ENCODE measurements at regions not wholly inside any gene's neighbourhood (a gene's known extent, or its start where the extent isn't known, plus 50 kb on each side); places are given as distances from the start of the nearest gene placed in this dataset.
"Not testable (repeated sequence)": the region's sequence is repeated elsewhere in the genome, so short reads cannot be mapped to it uniquely, and the experiment has no call there.

- H3K4me1 Mint-ChIP-seq, result no peaks in the 10 kb centered on the region
- no peak for ATAC-seq
Measured at GRCh38 chr5:115708819-115709477, 83.1 kb upstream of the TMED7 start.

GRCh38 chr5:115703514-115703913 lies 77.7 kb upstream of the TMED7 start:
- H3K4me3 Mint-ChIP-seq, result no peak overlapping the region

More at GRCh38 chr5:115708819-115709477, 83.1 kb upstream of the TMED7 start:
- Mint-ChIP-seq H3K4me3 (no peak overlapping the region), H3K36me3 (peaks cover 6% of the 10 kb centered on the region), H3K27ac (no peak overlapping the region), H3K27me3 (peaks cover 19% of the 10 kb centered on the region), H3K9me3 (peaks cover 11% of the 10 kb centered on the region)

DNA sequence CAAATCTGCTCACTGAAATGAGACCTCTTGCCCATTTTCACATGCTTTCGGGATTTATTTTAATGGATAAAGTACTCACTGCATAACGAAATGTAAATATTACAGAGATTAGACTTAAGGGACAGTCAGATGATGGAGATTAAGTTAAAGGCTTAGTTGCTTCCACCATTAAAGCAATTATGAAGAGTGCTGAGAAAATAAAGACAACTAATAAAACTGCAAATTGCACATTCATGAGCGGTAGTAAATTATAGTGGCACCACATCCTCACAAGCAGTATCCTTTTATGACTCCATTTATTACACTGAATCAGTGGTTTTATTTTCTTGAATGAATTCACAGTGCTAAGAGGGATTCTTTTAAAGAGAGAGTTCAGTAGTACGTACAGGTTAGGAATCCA lies 76.2 kb upstream of the TMED7 start:
- H3K27me3 Mint-ChIP-seq, result peaks cover 18% of the 10 kb centered on the region
- H3K4me3 Mint-ChIP-seq, result no peak overlapping the region
- no peaks in the 10 kb centered on the region for H3K9me3 Mint-ChIP-seq
- H3K4me1 Mint-ChIP-seq, result no peaks in the 10 kb centered on the region
- ATAC-seq, result no peak
- H3K27ac Mint-ChIP-seq, result no peak overlapping the region
- H3K36me3 Mint-ChIP-seq, result no peaks in the 10 kb centered on the region

More at GRCh38 chr5:115703514-115703913, 77.7 kb upstream of the TMED7 start:
- H3K36me3 Mint-ChIP-seq, result no peaks in the 10 kb centered on the region
- H3K27ac Mint-ChIP-seq, result no peak overlapping the region
- no peak for ATAC-seq
- no peaks in the 10 kb centered on the region for H3K4me1 Mint-ChIP-seq
- H3K9me3 Mint-ChIP-seq, result no peaks in the 10 kb centered on the region
- peaks cover 18% of the 10 kb centered on the region for H3K27me3 Mint-ChIP-seq

DNA sequence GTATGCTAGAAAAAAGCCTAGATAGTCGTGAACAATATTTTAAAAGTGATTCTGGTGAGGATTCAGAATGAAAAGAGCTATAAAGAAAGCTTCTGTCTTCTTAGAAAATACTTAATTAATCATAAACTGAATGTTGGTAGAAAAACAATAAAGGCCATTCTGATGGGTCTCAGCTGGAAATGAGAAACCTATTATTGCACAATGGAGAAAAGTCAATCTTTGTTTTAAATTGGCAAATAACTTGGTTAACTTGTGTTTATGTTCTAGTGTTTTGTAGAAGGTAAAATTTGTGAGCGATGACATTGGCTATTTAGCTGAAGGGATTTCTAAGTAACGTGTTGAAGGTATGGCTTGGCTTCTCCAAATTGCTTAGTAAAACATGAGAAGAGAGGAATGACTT lies 74.1 kb upstream of the TMED7 start:
- H3K4me3 Mint-ChIP-seq, result no peak overlapping the region
- ATAC-seq, result no peak
- H3K36me3 Mint-ChIP-seq, result no peaks in the 10 kb centered on the region
- H3K4me1 Mint-ChIP-seq, result no peaks in the 10 kb centered on the region
- no peak overlapping the region for H3K27ac Mint-ChIP-seq
- peaks cover 18% of the 10 kb centered on the region for H3K27me3 Mint-ChIP-seq
- H3K9me3 Mint-ChIP-seq, result no peaks in the 10 kb centered on the region

- no peak overlapping the region for H3K27ac Mint-ChIP-seq
Measured at GRCh38 chr5:115696141-115696650, 70.4 kb upstream of the TMED7 start.

GRCh38 chr5:115695310-115695880 lies 69.6 kb upstream of the TMED7 start:
- H3K4me1 Mint-ChIP-seq, result no peaks in the 10 kb centered on the region
- no peaks in the 10 kb centered on the region for H3K9me3 Mint-ChIP-seq
- H3K27ac Mint-ChIP-seq, result no peak overlapping the region
- no peak overlapping the region for H3K4me3 Mint-ChIP-seq
- ATAC-seq, result no peak
- peaks cover 28% of the 10 kb centered on the region for H3K27me3 Mint-ChIP-seq
- H3K36me3 Mint-ChIP-seq, result no peaks in the 10 kb centered on the region

More at GRCh38 chr5:115696141-115696650, 70.4 kb upstream of the TMED7 start:
- Mint-ChIP-seq H3K4me3 (no peak overlapping the region), H3K36me3 (no peaks in the 10 kb centered on the region), H3K9me3 (no peaks in the 10 kb centered on the region), H3K27me3 (peaks cover 36% of the 10 kb centered on the region), H3K4me1 (no peaks in the 10 kb centered on the region)
- ATAC-seq, result no peak

DNA sequence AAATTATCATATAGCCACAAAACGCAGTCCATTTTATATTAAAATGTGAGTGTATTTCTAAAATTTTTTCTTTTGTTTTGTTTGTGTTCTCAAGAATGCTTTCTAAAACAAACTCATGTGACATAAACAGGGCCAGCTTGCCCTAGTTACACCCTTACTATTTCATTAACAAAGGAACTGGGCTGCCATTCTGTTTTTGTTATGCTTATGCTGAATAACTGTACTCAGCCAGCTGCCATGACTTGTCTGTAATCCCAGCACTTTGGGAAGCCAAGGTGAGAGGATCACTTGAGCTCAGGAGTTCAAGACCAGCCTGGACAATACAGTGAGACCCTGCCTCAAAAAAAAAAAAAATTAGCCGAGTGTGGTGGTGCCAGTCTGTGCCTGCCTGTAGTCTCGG lies 66.0 kb upstream of the TMED7 start:
- H3K27ac Mint-ChIP-seq, H3K4me3 Mint-ChIP-seq, H3K36me3 Mint-ChIP-seq, H3K9me3 Mint-ChIP-seq, H3K4me1 Mint-ChIP-seq, ATAC-seq: not testable (repeated sequence)
- H3K27me3 Mint-ChIP-seq, result peaks cover 45% of the 10 kb centered on the region

GRCh38 chr5:115686738-115687074 lies 60.9 kb upstream of the TMED7 start:
- Mint-ChIP-seq H3K9me3 (peaks cover 2% of the 10 kb centered on the region), H3K36me3 (no peaks in the 10 kb centered on the region), H3K27me3 (peaks cover 37% of the 10 kb centered on the region), H3K4me3 (no peak overlapping the region), H3K4me1 (no peaks in the 10 kb centered on the region), H3K27ac (no peak overlapping the region)
- no peak for ATAC-seq

- Mint-ChIP-seq H3K4me3 (no peak overlapping the region), H3K9me3 (peaks cover 2% of the 10 kb centered on the region), H3K27ac (no peak overlapping the region), H3K36me3 (no peaks in the 10 kb centered on the region), H3K4me1 (no peaks in the 10 kb centered on the region), H3K27me3 (peaks cover 37% of the 10 kb centered on the region)
- ATAC-seq, result no peak
Measured at GRCh38 chr5:115686051-115686737, 60.4 kb upstream of the TMED7 start.

GRCh38 chr5:115685490-115685889 lies 59.7 kb upstream of the TMED7 start:
- no peak overlapping the region for H3K4me3 Mint-ChIP-seq
- H3K9me3 Mint-ChIP-seq, result peaks cover 2% of the 10 kb centered on the region
- H3K27ac Mint-ChIP-seq, result no peak overlapping the region
- no peaks in the 10 kb centered on the region for H3K36me3 Mint-ChIP-seq
- no peaks in the 10 kb centered on the region for H3K4me1 Mint-ChIP-seq
- ATAC-seq, result no peak
- peaks cover 37% of the 10 kb centered on the region for H3K27me3 Mint-ChIP-seq

- ATAC-seq, result no peak
- H3K4me3 Mint-ChIP-seq, result no peak overlapping the region
- peaks cover 2% of the 10 kb centered on the region for H3K9me3 Mint-ChIP-seq
- no peaks in the 10 kb centered on the region for H3K4me1 Mint-ChIP-seq
- H3K36me3 Mint-ChIP-seq, result no peaks in the 10 kb centered on the region
- H3K27ac Mint-ChIP-seq, result no peak overlapping the region
- peaks cover 37% of the 10 kb centered on the region for H3K27me3 Mint-ChIP-seq
Measured at GRCh38 chr5:115684513-115685037, 58.7 kb upstream of the TMED7 start.

GRCh38 chr5:115683081-115683480 lies 57.2 kb upstream of the TMED7 start:
- peaks cover 25% of the 10 kb centered on the region for H3K27me3 Mint-ChIP-seq
- no peak overlapping the region for H3K4me3 Mint-ChIP-seq
- no peak for ATAC-seq
- H3K27ac Mint-ChIP-seq, result no peak overlapping the region
- H3K4me1 Mint-ChIP-seq, result no peaks in the 10 kb centered on the region
- H3K36me3 Mint-ChIP-seq, result no peaks in the 10 kb centered on the region
- peaks cover 2% of the 10 kb centered on the region for H3K9me3 Mint-ChIP-seq

Data from stimulated activated memory B cell treated with anti-CD40 and anti-IgM and Interleukin-4, amounts not matched to agents 10 μg/mL and 1 μg/mL and 100 μg/mL, for 72 hours (primary cell).